ENCODE measurements at regions not wholly inside any gene's neighbourhood (a gene's known extent, or its start where the extent isn't known, plus 50 kb on each side); places are given as distances from the start of the nearest gene placed in this dataset.

- no peak overlapping the region for H3K4me3 Mint-ChIP-seq
- no peaks in the 10 kb centered on the region for H3K27me3 Mint-ChIP-seq
- H3K9me3 Mint-ChIP-seq (ENCODE audit: low read depth), result no peaks in the 10 kb centered on the region
- no peak overlapping the region for H3K27ac Mint-ChIP-seq
- no peaks in the 10 kb centered on the region for H3K36me3 Mint-ChIP-seq
- peaks cover 16% of the 10 kb centered on the region for H3K4me1 Mint-ChIP-seq (ENCODE audit: low read depth)
Measured at GRCh38 chr2:203646961-203647360, 59.5 kb upstream of the CD28 start.

- H3K36me3 Mint-ChIP-seq, result no peaks in the 10 kb centered on the region
- no peaks in the 10 kb centered on the region for H3K27me3 Mint-ChIP-seq
- peaks cover 16% of the 10 kb centered on the region for H3K4me1 Mint-ChIP-seq (ENCODE audit: low read depth)
- no peaks in the 10 kb centered on the region for H3K9me3 Mint-ChIP-seq (ENCODE audit: low read depth)
- no peak overlapping the region for H3K27ac Mint-ChIP-seq
- H3K4me3 Mint-ChIP-seq, result no peak overlapping the region
Measured at GRCh38 chr2:203647579-203647978, 58.9 kb upstream of the CD28 start.

- no peaks in the 10 kb centered on the region for H3K36me3 Mint-ChIP-seq
- no peak overlapping the region for H3K27ac Mint-ChIP-seq
Measured at GRCh38 chr2:203648273-203648672, 58.2 kb upstream of the CD28 start.

GRCh38 chr2:203649176-203649814, 57.1 kb upstream of the CD28 start:
- H3K4me3 Mint-ChIP-seq, result no peak overlapping the region
- H3K36me3 Mint-ChIP-seq, result no peaks in the 10 kb centered on the region
- no peaks in the 10 kb centered on the region for H3K9me3 Mint-ChIP-seq (ENCODE audit: low read depth)
- no peaks in the 10 kb centered on the region for H3K27me3 Mint-ChIP-seq
- no peak overlapping the region for H3K27ac Mint-ChIP-seq
- peaks cover 16% of the 10 kb centered on the region for H3K4me1 Mint-ChIP-seq (ENCODE audit: low read depth)

More at GRCh38 chr2:203648273-203648672, 58.2 kb upstream of the CD28 start:
- H3K4me1 Mint-ChIP-seq (ENCODE audit: low read depth), result peaks cover 16% of the 10 kb centered on the region
- H3K4me3 Mint-ChIP-seq, result no peak overlapping the region
- no peaks in the 10 kb centered on the region for H3K27me3 Mint-ChIP-seq
- no peaks in the 10 kb centered on the region for H3K9me3 Mint-ChIP-seq (ENCODE audit: low read depth)

GRCh38 chr2:203650860-203651613, 55.4 kb upstream of the CD28 start:
- Mint-ChIP-seq H3K27me3 (no peaks in the 10 kb centered on the region), H3K9me3 (ENCODE audit: low read depth) (no peaks in the 10 kb centered on the region), H3K36me3 (no peaks in the 10 kb centered on the region), H3K4me1 (ENCODE audit: low read depth) (peaks cover 28% of the 10 kb centered on the region), H3K4me3 (no peak overlapping the region), H3K27ac (no peak overlapping the region)

GRCh38 chr2:203651621-203652020, 54.8 kb upstream of the CD28 start:
- Mint-ChIP-seq H3K9me3 (ENCODE audit: low read depth) (no peaks in the 10 kb centered on the region), H3K27ac (no peak overlapping the region), H3K4me1 (ENCODE audit: low read depth) (peaks cover 32% of the 10 kb centered on the region), H3K36me3 (no peaks in the 10 kb centered on the region), H3K4me3 (no peak overlapping the region), H3K27me3 (no peaks in the 10 kb centered on the region)

- Mint-ChIP-seq H3K4me1 (ENCODE audit: low read depth) (peaks cover 36% of the 10 kb centered on the region), H3K4me3 (no peak overlapping the region), H3K36me3 (no peaks in the 10 kb centered on the region), H3K9me3 (ENCODE audit: low read depth) (no peaks in the 10 kb centered on the region), H3K27me3 (no peaks in the 10 kb centered on the region), H3K27ac (peak overlapping the region; percentile 51)
Measured at GRCh38 chr2:203654826-203655225, 51.6 kb upstream of the CD28 start.

GRCh38 chr2:203656522-203657287, 49.7 kb upstream of the CD28 start:
- Mint-ChIP-seq H3K9me3 (ENCODE audit: low read depth) (no peaks in the 10 kb centered on the region), H3K4me1 (ENCODE audit: low read depth) (peaks cover 28% of the 10 kb centered on the region), H3K27ac (no peak overlapping the region), H3K36me3 (no peaks in the 10 kb centered on the region), H3K4me3 (no peak overlapping the region), H3K27me3 (no peaks in the 10 kb centered on the region)
